ENCODE measurements at regions not wholly inside any gene's neighbourhood (a gene's known extent, or its start where the extent isn't known, plus 50 kb on each side); places are given as distances from the start of the nearest gene placed in this dataset.

- no peak for TF ChIP-seq CTCF (conservative IDR thresholded peaks at IDR 0.05)
- no peak overlapping the region for H3K27ac ChIP-seq
Measured at GRCh38 chr13:75073786-75074185, 408.2 kb downstream of the TBC1D4 start.

GRCh38 chr13:75072891-75073290 lies 409.1 kb downstream of the TBC1D4 start:
- no peak for TF ChIP-seq CTCF (conservative IDR thresholded peaks at IDR 0.05)
- no peak overlapping the region for H3K27ac ChIP-seq

- no peak for TF ChIP-seq CTCF (conservative IDR thresholded peaks at IDR 0.05)
- H3K27ac ChIP-seq, result no peak overlapping the region
Measured at GRCh38 chr13:75072368-75072767, 409.6 kb downstream of the TBC1D4 start.

DNA sequence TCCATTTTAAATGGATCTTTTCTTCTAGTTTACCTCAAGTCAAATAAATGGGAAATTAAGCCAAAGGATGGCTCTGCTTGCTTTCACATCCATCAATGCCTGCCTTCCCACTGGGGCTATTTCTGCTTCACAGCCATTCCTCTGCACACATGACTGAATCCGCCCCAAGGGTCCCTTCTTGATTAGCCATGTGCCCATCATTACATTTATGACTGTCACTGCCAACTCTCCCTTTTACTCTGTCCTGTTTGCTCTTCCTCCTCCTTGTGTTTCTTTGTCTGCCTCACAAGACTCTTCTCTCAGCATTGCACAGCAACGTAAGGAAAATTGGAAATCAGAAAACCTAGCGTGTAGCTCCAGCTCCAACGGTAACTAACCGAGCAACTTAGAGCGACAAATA lies 410.2 kb downstream of the TBC1D4 start:
- TF ChIP-seq CTCF (conservative IDR thresholded peaks at IDR 0.05), result no peak
- no peak overlapping the region for H3K27ac ChIP-seq

DNA sequence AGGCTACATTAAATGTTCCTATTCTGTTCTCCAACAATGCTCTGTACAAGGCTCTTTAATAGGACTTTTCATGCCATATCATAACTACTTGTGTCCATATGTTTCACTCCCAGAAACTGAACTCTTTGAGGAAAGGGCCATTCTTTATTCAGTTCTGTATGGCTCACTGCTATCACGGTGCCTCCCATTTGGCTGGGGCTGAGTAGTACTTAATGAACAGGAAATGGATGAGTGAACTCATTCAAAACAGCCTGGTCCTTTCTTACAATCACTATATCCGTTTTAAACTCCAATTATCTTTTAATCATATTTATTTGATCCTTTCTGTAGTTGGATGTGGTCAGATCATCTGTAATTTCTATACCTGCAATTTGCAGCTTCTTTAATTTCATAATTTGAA lies 410.6 kb downstream of the TBC1D4 start:
- TF ChIP-seq CTCF (conservative IDR thresholded peaks at IDR 0.05), result no peak
- no peak overlapping the region for H3K27ac ChIP-seq

- no peak for TF ChIP-seq CTCF (conservative IDR thresholded peaks at IDR 0.05)
- H3K27ac ChIP-seq, result no peak overlapping the region
Measured at GRCh38 chr13:75061909-75062308, 420.1 kb downstream of the TBC1D4 start.

DNA sequence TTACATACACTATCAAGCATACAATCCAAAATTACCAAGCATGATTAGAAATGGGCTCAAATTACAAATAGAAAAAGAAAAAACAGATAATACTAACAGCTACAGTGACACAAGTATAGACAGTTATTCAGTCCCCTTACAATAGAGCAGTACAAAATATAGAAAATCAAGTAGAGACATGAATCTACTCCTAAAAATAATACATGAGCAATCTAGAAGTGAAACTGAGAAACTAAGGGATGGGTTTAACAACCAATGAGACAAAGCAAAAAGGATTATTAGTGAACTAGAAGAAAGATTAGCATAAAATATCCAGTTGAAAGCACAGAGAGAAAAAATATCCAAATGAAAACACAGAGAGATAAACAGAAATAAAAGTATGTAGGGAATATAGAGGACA lies 426.7 kb downstream of the TBC1D4 start:
- TF ChIP-seq CTCF (conservative IDR thresholded peaks at IDR 0.05), result no peak
- no peak overlapping the region for H3K27ac ChIP-seq

GRCh38 chr13:75052616-75053015 lies 429.4 kb downstream of the TBC1D4 start:
- H3K27ac ChIP-seq, result no peak overlapping the region
- no peak for TF ChIP-seq CTCF (conservative IDR thresholded peaks at IDR 0.05)
